NCI-H510A treated with DMSO at 0.1 percent for 48 hours (cell line): ENCODE measurements at regions not wholly inside any gene's neighbourhood (a gene's known extent, or its start where the extent isn't known, plus 50 kb on each side); places are given as distances from the start of the nearest gene placed in this dataset.

ENCODE experiments used
- DNase-seq: peaks from one replicate; lab custom pipeline; 2025; lab: John Stamatoyannopoulos, UW

GRCh38 chr9:86659413-86660046 lies 287.8 kb downstream of the GAS1 start:
- no peak for DNase-seq

- no peak for DNase-seq
Measured at GRCh38 chr9:86655147-86655546, 292.2 kb downstream of the GAS1 start.

- no peak for DNase-seq
Measured at GRCh38 chr9:86653466-86653865, 293.8 kb downstream of the GAS1 start.

- no peak for DNase-seq
Measured at GRCh38 chr9:86652736-86653135, 294.6 kb downstream of the GAS1 start.

GRCh38 chr9:86649913-86650312 lies 295.7 kb upstream of the TUT7 start:
- no peak for DNase-seq

- no peak for DNase-seq
Measured at GRCh38 chr9:86648828-86649170, 294.6 kb upstream of the TUT7 start.

- DNase-seq, result no peak
Measured at GRCh38 chr9:86648156-86648827, 294.1 kb upstream of the TUT7 start.

GRCh38 chr9:86645303-86645702 lies 291.1 kb upstream of the TUT7 start:
- no peak for DNase-seq

- DNase-seq, result no peak
Measured at GRCh38 chr9:86644675-86645034, 290.4 kb upstream of the TUT7 start.

- no peak for DNase-seq
Measured at GRCh38 chr9:86643946-86644674, 289.9 kb upstream of the TUT7 start.

GRCh38 chr9:86642721-86643120 lies 288.5 kb upstream of the TUT7 start:
- DNase-seq, result no peak

GRCh38 chr9:86641970-86642369 lies 287.8 kb upstream of the TUT7 start:
- DNase-seq, result no peak

- DNase-seq, result no peak
Measured at GRCh38 chr9:86639899-86640379, 285.7 kb upstream of the TUT7 start.

GRCh38 chr9:86639287-86639686 lies 285.1 kb upstream of the TUT7 start:
- DNase-seq, result no peak

GRCh38 chr9:86638109-86638508 lies 283.9 kb upstream of the TUT7 start:
- no peak for DNase-seq

GRCh38 chr9:86637515-86637914 lies 283.3 kb upstream of the TUT7 start:
- DNase-seq, result no peak

GRCh38 chr9:86636519-86636918 lies 282.3 kb upstream of the TUT7 start:
- DNase-seq, result no peak

- DNase-seq, result no peak
Measured at GRCh38 chr9:86636038-86636437, 281.8 kb upstream of the TUT7 start.

- no peak for DNase-seq
Measured at GRCh38 chr9:86634501-86634900, 280.3 kb upstream of the TUT7 start.

- DNase-seq, result no peak
Measured at GRCh38 chr9:86633945-86634344, 279.7 kb upstream of the TUT7 start.

- no peak for DNase-seq
Measured at GRCh38 chr9:86632537-86632936, 278.3 kb upstream of the TUT7 start.

GRCh38 chr9:86629530-86629929 lies 275.3 kb upstream of the TUT7 start:
- no peak for DNase-seq

- DNase-seq, result no peak
Measured at GRCh38 chr9:86626802-86627201, 272.6 kb upstream of the TUT7 start.
